Bronchial epithelial cell (primary cell): ENCODE measurements at regions not wholly inside any gene's neighbourhood (a gene's known extent, or its start where the extent isn't known, plus 50 kb on each side); places are given as distances from the start of the nearest gene placed in this dataset.
A peak's percentile ranks its signal among the peaks of the same experiment; 100 is the strongest.
"Not testable (repeated sequence)": the region's sequence is repeated elsewhere in the genome, so short reads cannot be mapped to it uniquely, and the experiment has no call there.

Experiments
- DNase-seq: peaks from one replicate; pipeline ENCODE4 v3.0.0-alpha.2; 2010; ENCODE audit warnings: low read depth
- FAIRE-seq: peaks from 2 replicates; lab custom pipeline; 2011; peaks lifted over from hg19 to GRCh38; lab: Jason Lieb, UNC
- H3K27me3 ChIP-seq: 2 replicates; pipeline ENCODE4 v1.5.1; 2011; ENCODE audit warnings: low read length; ENCODE audit not compliant: control insufficient read depth, insufficient read depth
- H3K36me3 ChIP-seq: 2 replicates; pipeline ENCODE4 v1.5.1; 2011; ENCODE audit warnings: low read length; ENCODE audit not compliant: control insufficient read depth, insufficient read depth
- H3K4me3 ChIP-seq: 2 replicates; pipeline ENCODE4 v1.5.1; 2011; ENCODE audit warnings: mild to moderate bottlenecking, low read depth, low read length, control low read depth
- TF ChIP-seq, protein P1 (sequence below): IDR thresholded peaks from 2 replicates; pipeline ENCODE4 v1.5.1; 2011; ENCODE audit warnings: mild to moderate bottlenecking, moderate library complexity, low read length, control low read depth, inconsistent platforms; ENCODE audit not compliant: insufficient read depth, severe bottlenecking

DNA sequence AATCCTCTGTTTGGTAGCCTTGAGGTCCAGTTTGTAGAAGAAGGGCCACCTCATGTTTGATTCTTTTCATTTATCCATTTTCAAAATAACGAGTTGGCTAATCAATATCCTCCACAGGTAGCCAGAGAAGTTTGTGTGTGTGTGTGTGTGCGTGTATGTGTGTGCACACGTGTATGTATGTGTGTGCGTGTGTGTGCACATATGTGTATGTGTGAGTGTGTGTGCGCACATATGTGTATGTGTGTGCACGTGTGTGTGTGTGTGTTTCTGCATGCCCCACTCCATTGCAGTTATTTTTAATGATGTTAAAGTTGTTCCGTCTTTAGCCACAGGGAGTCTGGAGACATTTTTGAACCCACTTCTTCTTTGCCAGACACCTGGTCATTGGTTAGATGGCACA, 112.8 kb upstream of the PRKCQ start:
- TF ChIP-seq, protein P1, sequence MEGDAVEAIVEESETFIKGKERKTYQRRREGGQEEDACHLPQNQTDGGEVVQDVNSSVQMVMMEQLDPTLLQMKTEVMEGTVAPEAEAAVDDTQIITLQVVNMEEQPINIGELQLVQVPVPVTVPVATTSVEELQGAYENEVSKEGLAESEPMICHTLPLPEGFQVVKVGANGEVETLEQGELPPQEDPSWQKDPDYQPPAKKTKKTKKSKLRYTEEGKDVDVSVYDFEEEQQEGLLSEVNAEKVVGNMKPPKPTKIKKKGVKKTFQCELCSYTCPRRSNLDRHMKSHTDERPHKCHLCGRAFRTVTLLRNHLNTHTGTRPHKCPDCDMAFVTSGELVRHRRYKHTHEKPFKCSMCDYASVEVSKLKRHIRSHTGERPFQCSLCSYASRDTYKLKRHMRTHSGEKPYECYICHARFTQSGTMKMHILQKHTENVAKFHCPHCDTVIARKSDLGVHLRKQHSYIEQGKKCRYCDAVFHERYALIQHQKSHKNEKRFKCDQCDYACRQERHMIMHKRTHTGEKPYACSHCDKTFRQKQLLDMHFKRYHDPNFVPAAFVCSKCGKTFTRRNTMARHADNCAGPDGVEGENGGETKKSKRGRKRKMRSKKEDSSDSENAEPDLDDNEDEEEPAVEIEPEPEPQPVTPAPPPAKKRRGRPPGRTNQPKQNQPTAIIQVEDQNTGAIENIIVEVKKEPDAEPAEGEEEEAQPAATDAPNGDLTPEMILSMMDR: no peak
- Histone ChIP-seq H3K27me3 (no peaks in the 10 kb centered on the region), H3K36me3 (no peaks in the 10 kb centered on the region), H3K4me3 (no peak overlapping the region)
- no peak for FAIRE-seq
- DNase-seq: no peak

DNA sequence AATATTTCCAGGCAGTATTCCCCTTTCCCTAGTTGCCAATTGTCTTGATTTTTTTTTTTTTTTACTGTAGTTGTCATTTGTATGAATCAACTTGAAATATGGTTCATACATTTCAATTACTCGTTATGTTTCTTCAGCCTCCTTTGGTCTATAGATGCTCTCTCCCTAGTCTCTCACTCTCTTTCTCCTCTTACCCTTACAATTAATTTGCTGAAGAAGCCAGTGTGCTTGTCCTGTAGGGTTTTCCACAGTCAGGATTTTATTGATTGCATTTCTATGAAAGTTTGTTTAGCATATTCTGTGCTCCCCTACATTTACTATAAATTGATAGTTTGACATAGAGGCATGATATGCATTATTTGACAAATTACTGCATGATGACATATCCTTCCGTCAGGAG, 112.0 kb upstream of the PRKCQ start:
- H3K36me3 ChIP-seq: no peaks in the 10 kb centered on the region
- no peaks in the 10 kb centered on the region for H3K27me3 ChIP-seq
- DNase-seq (no peak), FAIRE-seq (no peak)
- H3K4me3 ChIP-seq: no peak overlapping the region
- TF ChIP-seq, protein P1: no peak

DNA sequence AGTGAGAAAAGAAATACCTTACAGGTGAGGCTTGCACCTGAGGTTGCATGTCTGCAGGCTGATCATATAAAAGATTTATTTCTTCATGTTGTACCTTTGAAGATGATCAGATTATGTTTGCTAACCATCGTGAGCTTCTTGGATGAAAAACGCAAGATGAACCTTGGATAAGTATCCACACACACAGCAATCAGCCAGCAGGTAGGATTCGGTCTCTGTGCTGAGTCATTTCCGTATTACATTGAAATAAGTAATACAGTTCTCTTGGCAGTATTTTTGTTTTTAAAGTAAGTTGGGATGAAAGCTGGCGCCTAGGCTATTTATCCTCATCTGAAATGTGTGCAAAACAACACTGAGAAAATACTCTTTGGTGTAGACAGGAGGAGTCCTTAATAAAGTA, 109.0 kb upstream of the PRKCQ start:
- FAIRE-seq (no peak), DNase-seq (peak; percentile 21)
- TF ChIP-seq, protein P1: no peak
- no peaks in the 10 kb centered on the region for H3K27me3 ChIP-seq
- H3K4me3 ChIP-seq: no peak overlapping the region
- H3K36me3 ChIP-seq: no peaks in the 10 kb centered on the region

GRCh38 chr10:6680735-6681134, 100.7 kb upstream of the PRKCQ start:
- Histone ChIP-seq H3K27me3 (peaks cover 1% of the 10 kb centered on the region), H3K4me3 (no peak overlapping the region), H3K36me3 (no peaks in the 10 kb centered on the region)
- TF ChIP-seq, protein P1: no peak
- no peak for FAIRE-seq
- DNase-seq: no peak

- TF ChIP-seq, protein P1: no peak
- H3K36me3 ChIP-seq: no peaks in the 10 kb centered on the region
- H3K4me3 ChIP-seq: no peak overlapping the region
- FAIRE-seq (no peak), DNase-seq (no peak)
- peaks cover 7% of the 10 kb centered on the region for H3K27me3 ChIP-seq
Observed at GRCh38 chr10:6678956-6679355, 98.9 kb upstream of the PRKCQ start.

DNA sequence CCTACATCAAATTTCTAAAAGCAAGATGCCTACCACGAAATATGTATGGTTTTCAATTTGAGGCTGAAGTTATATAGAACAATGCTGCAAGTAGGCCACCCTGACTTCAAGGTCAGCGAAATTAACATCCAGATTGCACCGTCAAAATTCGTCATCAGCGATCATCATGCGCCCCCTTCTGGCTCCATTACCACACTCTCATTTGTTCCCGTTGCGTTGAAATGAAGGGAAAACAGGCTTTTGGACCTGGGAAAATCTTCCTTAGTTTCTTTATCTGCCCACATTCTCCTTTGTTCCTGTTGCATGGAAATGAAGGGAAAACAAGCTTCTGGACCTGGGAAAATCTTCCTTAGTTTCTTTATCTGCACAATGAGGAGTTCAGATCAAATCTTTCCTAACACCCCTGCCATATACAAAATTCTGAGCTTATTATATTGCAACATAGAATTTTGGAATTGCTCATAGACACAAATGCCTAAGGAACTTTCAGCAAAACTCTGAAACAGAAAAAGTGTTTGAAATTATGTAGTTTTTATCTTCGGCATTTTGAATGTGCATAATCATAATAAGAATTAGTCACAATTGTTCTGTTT, 98.2 kb upstream of the PRKCQ start:
- peak; percentile 47 for DNase-seq
- peak; percentile 68 for FAIRE-seq
- TF ChIP-seq, protein P1: peak; percentile 75

GRCh38 chr10:6677129-6677528, 97.1 kb upstream of the PRKCQ start:
- FAIRE-seq, H3K36me3 ChIP-seq, H3K4me3 ChIP-seq, H3K27me3 ChIP-seq, DNase-seq: not testable (repeated sequence)

More for the DNA sequence above, 98.2 kb upstream of the PRKCQ start:
- Histone ChIP-seq H3K36me3 (no peaks in the 10 kb centered on the region), H3K27me3 (peaks cover 7% of the 10 kb centered on the region), H3K4me3 (no peak overlapping the region)
